IPS DF 6.9 (cell line): ENCODE measurements at regions not wholly inside any gene's neighbourhood (a gene's known extent, or its start where the extent isn't known, plus 50 kb on each side); places are given as distances from the start of the nearest gene placed in this dataset.

Experiments
- DNase-seq: peaks from one replicate; pipeline ENCODE4 v3.0.0-alpha.2; 2013; ENCODE audit warnings: low read depth, low spot score
- H3K27ac ChIP-seq: one replicate; pipeline ENCODE4 v1.5.1; 2013; ENCODE audit warnings: low read length, control low read depth
- H3K27me3 ChIP-seq: 2 replicates; pipeline ENCODE4 v1.6.1; 2013; ENCODE audit warnings: mild to moderate bottlenecking, low read length; ENCODE audit not compliant: control insufficient read depth, insufficient read depth
- H3K36me3 ChIP-seq: 2 replicates; pipeline ENCODE4 v1.6.1; 2013; ENCODE audit warnings: low read length; ENCODE audit not compliant: control insufficient read depth, insufficient read depth
- H3K4me1 ChIP-seq: 2 replicates; pipeline ENCODE4 v1.6.1; 2013; ENCODE audit warnings: low read length; ENCODE audit not compliant: control insufficient read depth, insufficient read depth
- H3K4me3 ChIP-seq: 2 replicates; pipeline ENCODE4 v1.5.1; 2013; ENCODE audit warnings: mild to moderate bottlenecking, low read length
- H3K9me3 ChIP-seq: 2 replicates; pipeline ENCODE4 v1.6.1; 2013; ENCODE audit warnings: low read length, inconsistent platforms; ENCODE audit not compliant: control insufficient read depth, insufficient read depth
- WGBS: extraction: QIAGEN DNeasy Blood & Tissue Kit; methylation state at CpG from one replicate; pipeline ENCODE4 v1.1.7; 2013; ENCODE audit warnings: mixed read lengths, missing lambda C conversion rate; ENCODE audit not compliant: insufficient read length, insufficient coverage; 5-methylcytosine and 5-hydroxymethylcytosine counted together

DNA sequence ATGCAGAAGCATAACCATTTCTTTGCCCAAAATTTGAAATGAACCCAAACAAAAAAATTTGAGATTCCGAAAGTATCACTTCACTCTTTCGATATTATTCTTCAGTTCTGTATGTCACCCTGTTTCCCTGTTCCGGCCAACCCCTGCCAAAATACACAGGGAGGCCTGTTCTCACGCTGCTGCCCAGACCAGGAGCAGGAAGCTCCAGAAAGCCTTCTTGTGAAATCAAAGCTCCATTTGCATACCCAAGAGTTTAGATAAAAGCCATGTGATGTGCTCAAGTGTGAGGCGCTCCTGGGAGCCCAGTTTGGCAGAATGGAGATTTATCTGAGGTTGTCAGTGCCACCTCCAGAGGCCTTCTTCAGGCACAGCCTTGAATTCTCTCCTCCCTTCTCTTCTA, 236.2 kb downstream of the FGFR2 start:
- Histone ChIP-seq H3K27me3 (no peaks in the 10 kb centered on the region), H3K4me3 (no peak overlapping the region), H3K27ac (no peak overlapping the region), H3K36me3 (no peaks in the 10 kb centered on the region), H3K4me1 (no peaks in the 10 kb centered on the region), H3K9me3 (no peaks in the 10 kb centered on the region)
- no CpG with 5 or more reads among the region's 5 CpGs for WGBS
- no peak for DNase-seq

DNA sequence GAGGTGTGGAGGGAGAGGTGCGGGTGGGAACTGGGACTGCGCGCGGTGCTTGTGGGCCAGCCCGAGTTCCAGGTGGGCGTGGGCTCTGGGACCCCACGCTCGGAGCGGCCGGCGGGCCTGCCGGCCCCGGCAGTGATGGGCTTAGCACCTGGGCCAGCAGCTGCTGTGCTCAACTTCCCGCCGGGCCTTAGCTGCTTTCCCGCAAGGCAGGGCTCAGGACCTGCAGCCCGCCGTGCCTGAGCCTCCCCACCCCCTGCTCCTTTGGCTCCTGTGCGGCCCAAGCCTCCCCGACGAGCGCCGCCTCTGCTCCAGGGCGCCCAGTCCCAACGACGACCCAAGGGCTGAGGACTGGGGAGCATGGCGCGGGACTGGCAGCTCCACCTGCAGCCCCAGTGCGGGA, 232.7 kb downstream of the FGFR2 start:
- peaks cover 2% of the 10 kb centered on the region; the same call in 1 of the 2 replicates for H3K4me1 ChIP-seq
- DNase-seq: no peak
- no CpG with 5 or more reads among the region's 29 CpGs for WGBS
- H3K27me3 ChIP-seq: no peaks in the 10 kb centered on the region
- no peak overlapping the region for H3K4me3 ChIP-seq
- no peaks in the 10 kb centered on the region for H3K9me3 ChIP-seq
- no peak overlapping the region for H3K27ac ChIP-seq
- H3K36me3 ChIP-seq: no peaks in the 10 kb centered on the region

DNA sequence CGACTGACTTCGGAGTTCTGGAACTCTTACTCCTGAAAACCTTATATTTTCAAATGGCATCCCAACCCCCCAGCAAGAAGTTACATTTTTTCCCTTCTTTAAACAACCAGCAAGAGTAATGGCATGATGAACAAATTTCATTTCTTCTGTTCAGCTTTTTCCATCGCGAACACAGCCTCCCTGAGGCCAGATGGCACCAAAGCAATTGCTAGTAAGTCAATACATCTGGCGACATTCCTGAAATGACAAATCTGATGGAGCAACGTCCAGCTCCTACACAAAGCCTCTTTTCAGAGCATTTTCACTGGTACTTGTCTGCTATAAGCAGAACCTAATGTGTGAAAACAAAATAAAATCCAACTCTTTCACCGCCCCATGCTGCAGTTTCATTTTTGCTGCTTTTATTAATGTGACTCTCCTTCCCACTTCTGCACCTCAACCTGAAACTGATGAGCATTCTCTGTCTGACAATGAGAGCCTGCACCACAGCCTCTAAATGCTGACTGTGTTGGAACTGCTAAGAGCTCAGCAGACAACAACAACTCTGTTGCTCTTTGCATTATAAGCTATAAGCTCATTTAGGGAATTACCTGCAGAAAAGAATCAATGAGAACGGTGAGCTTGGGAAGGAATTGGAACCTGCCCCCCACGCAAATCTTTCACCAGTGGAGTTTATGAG, 229.8 kb downstream of the FGFR2 start:
- no peak overlapping the region for H3K4me3 ChIP-seq
- WGBS: no CpG with 5 or more reads among the region's 9 CpGs

DNA sequence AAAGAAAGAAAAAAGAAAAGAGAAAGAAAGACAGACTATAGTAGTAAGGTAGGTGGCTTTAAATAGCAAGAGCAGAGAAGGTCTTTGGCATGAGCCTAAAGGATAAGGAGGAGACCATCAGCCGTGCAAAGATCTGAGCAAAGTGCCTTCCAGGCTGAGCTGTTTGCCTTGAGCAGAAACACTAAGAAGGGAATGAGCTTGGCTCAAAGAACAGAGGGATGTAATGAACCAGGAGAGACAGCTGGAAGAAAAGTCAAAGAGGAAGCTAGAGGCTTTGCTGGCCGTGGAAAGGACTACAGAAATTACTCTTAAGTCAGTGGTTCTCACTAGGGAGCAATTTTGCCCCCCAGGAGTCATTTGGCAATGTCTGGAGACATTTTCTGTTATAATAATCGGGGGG, 228.6 kb downstream of the FGFR2 start:
- no peaks in the 10 kb centered on the region for H3K27me3 ChIP-seq
- no peaks in the 10 kb centered on the region for H3K36me3 ChIP-seq
- H3K4me3 ChIP-seq: no peak overlapping the region
- no peak for DNase-seq
- WGBS: no CpG with 5 or more reads among the region's 3 CpGs
- no peak overlapping the region for H3K27ac ChIP-seq
- H3K4me1 ChIP-seq: peaks cover 2% of the 10 kb centered on the region; the same call in 1 of the 2 replicates
- H3K9me3 ChIP-seq: no peaks in the 10 kb centered on the region

More for the DNA sequence above, 229.8 kb downstream of the FGFR2 start:
- H3K9me3 ChIP-seq: no peaks in the 10 kb centered on the region
- H3K27ac ChIP-seq: no peak overlapping the region
- H3K36me3 ChIP-seq: no peaks in the 10 kb centered on the region
- no peaks in the 10 kb centered on the region for H3K27me3 ChIP-seq
- DNase-seq: no peak
- H3K4me1 ChIP-seq: peaks cover 2% of the 10 kb centered on the region; the same call in 1 of the 2 replicates

DNA sequence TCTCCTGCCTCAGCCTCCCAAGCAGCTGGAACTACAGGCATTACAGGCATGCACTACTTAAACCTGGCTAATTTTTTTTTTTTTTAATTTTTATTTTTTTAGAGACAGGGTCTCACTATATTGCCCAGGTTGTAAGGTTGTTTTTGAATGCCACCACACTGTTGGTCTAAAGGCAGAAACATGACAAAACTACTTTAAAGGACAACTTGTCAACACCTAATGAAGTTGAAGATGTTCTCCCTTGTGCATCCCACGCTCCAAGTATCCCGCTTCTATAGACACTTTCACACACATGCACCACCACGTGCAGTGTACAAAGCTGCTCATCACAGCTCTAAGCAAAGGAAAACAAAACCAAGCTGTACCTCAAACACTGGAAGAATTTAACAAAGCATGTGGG, 226.4 kb downstream of the FGFR2 start:
- no peak overlapping the region for H3K27ac ChIP-seq
- no peak for DNase-seq
- no peaks in the 10 kb centered on the region for H3K9me3 ChIP-seq
- WGBS: no CpG with 5 or more reads among the region's 3 CpGs
- H3K36me3 ChIP-seq: no peaks in the 10 kb centered on the region
- H3K4me1 ChIP-seq: peaks cover 2% of the 10 kb centered on the region; the same call in 1 of the 2 replicates
- H3K4me3 ChIP-seq: no peak overlapping the region
- H3K27me3 ChIP-seq: no peaks in the 10 kb centered on the region

DNA sequence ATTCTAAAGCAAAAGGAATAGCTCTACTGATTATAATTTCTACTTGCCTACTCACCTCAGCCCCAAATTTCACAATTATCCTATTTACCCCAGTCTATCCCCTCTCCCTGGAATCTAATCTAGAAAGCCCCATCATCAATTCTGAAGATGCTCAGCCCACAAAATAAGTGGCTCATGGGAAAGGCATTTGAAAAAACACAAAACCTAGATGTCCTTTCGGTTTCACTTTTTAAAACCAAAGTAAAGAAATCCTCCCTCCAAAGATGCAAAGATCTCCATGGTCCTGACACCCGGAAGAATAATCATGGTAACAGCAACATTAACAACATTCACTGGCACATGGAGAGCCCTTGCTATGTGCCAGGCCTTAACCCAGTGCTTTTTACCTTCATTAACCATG, 224.8 kb downstream of the FGFR2 start:
- no peaks in the 10 kb centered on the region for H3K36me3 ChIP-seq
- no peak overlapping the region for H3K27ac ChIP-seq
- H3K9me3 ChIP-seq: no peaks in the 10 kb centered on the region
- no peak overlapping the region for H3K4me3 ChIP-seq
- no peak for DNase-seq
- WGBS: no CpG with 5 or more reads among the region's 2 CpGs
- no peaks in the 10 kb centered on the region for H3K27me3 ChIP-seq
- peaks cover under 1% of the 10 kb centered on the region; the same call in 1 of the 2 replicates for H3K4me1 ChIP-seq

DNA sequence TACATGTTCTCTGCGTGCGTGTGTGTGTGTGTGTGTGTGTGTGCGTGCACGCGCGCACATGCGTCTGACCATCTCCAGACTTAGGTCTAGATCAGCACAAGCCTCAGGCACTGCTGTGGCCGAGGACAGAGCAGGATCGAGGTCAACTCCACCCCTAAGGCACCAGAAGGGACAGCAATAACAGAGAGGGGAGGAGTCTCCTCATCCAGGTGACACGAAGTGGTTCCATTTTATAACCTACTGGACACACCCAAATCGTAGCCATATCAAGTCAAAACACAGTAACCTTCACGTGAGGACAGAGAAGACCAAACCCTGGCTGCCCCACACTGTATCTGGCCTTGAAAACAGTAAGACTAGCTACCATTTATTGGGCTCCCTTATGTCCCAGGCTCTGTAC, 224.1 kb downstream of the FGFR2 start:
- no peaks in the 10 kb centered on the region for H3K9me3 ChIP-seq
- no peaks in the 10 kb centered on the region for H3K36me3 ChIP-seq
- no peak for DNase-seq
- no CpG with 5 or more reads among the region's 12 CpGs for WGBS
- H3K27me3 ChIP-seq: no peaks in the 10 kb centered on the region
- no peaks in the 10 kb centered on the region for H3K4me1 ChIP-seq
- no peak overlapping the region for H3K4me3 ChIP-seq
- no peak overlapping the region for H3K27ac ChIP-seq

DNA sequence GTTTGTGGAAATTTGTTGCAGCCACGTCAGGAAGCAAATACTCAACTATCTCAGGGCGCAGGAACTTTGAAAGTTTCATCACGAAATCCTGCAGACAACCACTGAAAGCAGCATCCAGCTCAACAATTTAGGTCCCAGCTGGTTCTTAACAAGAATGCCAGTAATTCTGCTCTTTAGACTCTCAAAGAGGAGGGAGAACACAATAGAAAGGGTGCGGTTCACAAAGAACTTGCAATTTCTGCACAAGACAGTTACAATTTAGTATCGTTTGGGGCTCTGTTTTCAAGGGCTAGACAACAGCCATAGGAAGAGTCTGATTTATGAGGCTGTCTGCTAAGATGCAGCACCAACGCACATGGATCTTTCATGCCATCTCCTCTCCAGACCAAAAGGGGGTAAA, 223.1 kb downstream of the FGFR2 start:
- H3K27me3 ChIP-seq: no peaks in the 10 kb centered on the region
- no peak overlapping the region for H3K4me3 ChIP-seq
- no peaks in the 10 kb centered on the region for H3K4me1 ChIP-seq
- no peaks in the 10 kb centered on the region for H3K9me3 ChIP-seq
- no peak overlapping the region for H3K27ac ChIP-seq
- DNase-seq: no peak
- WGBS: no CpG with 5 or more reads among the region's 6 CpGs
- no peaks in the 10 kb centered on the region for H3K36me3 ChIP-seq

DNA sequence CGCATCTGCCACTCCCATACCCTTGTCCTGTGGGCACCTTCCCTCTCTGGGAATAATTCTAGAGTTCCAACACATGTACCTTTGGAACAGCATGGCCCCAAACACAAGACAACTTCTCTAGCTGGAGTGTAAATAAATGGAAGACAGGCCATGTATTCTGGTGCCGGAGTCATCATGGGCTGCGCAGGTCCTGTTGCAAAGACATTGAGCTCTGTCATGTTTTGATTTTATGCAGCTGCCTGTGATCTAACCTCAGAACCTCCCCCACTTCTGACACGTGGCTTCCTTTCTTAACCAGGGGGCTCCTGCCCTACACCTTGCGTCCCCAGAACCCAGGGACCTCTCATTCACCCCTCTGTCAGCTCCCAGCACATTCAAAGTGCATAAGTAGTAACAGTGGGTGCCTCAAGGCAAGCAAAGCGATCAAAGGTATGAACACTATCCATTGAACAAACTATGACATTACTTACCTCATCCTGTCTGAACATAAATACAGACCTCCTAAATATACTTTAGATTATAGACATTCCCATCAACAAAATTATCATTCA, 219.9 kb downstream of the FGFR2 start:
- no peak for DNase-seq

DNA sequence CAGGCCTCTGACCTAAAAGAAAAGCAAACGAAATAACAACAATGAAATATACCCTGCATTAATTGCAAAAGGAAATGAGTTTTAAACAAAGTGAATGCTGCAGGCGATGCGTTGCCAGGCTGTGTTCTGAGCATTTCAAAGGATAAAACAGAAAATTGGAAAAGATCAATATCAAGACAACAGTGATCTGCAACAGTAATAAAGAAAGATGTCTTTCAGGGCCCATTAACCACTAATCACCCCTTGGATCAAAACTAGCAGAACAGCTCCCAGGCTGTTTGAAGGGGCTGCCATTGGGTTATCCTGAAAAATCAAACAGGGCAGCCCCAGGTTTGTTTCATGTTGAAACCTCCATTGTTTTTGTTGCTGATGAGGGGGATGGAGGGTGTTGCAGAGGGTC, 219.2 kb downstream of the FGFR2 start:
- no peaks in the 10 kb centered on the region for H3K4me1 ChIP-seq
- H3K27ac ChIP-seq: no peak overlapping the region
- H3K27me3 ChIP-seq: no peaks in the 10 kb centered on the region
- no CpG with 5 or more reads among the region's 3 CpGs for WGBS
- no peaks in the 10 kb centered on the region for H3K36me3 ChIP-seq
- no peaks in the 10 kb centered on the region for H3K9me3 ChIP-seq
- no peak for DNase-seq
- H3K4me3 ChIP-seq: no peak overlapping the region

More for the DNA sequence above, 219.9 kb downstream of the FGFR2 start:
- Histone ChIP-seq H3K36me3 (no peaks in the 10 kb centered on the region), H3K4me1 (no peaks in the 10 kb centered on the region), H3K9me3 (no peaks in the 10 kb centered on the region), H3K4me3 (no peak overlapping the region), H3K27ac (no peak overlapping the region), H3K27me3 (no peaks in the 10 kb centered on the region)
- WGBS: no CpG with 5 or more reads among the region's 6 CpGs

DNA sequence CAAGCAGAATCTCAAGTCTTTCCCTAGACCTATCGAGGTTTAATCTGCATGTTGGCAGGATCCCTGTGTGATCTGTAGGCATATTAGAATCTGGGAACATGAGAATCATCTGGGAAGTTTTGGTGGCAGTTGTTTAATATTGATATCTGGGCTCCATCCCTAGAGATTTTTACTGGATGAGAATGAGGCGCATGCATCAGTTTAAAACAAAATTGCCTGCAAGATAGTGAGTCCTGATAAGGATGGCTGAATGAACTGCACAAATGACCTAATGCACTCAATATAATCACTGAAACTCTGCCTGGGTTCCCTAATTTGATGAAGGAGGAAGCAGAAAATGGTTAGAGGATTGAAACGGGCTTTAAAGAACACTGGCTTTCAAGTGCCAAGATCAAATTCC, 218.0 kb downstream of the FGFR2 start:
- H3K36me3 ChIP-seq: no peaks in the 10 kb centered on the region
- H3K4me1 ChIP-seq: no peaks in the 10 kb centered on the region
- H3K4me3 ChIP-seq: no peak overlapping the region
- DNase-seq: no peak
- no peaks in the 10 kb centered on the region for H3K27me3 ChIP-seq
- H3K9me3 ChIP-seq: no peaks in the 10 kb centered on the region
- WGBS: no CpG with 5 or more reads among the region's 3 CpGs
- no peak overlapping the region for H3K27ac ChIP-seq
